ENCODE measurements at regions not wholly inside any gene's neighbourhood (a gene's known extent, or its start where the extent isn't known, plus 50 kb on each side); places are given as distances from the start of the nearest gene placed in this dataset.

GRCh38 chr3:11739706-11740105 is 96.0 kb upstream of the VGLL4 start:
- CTCF ChIA-PET = no interaction called here
- intact Hi-C loops (cut with micrococcal nuclease; ENCODE audit: unreplicated experiment) = no loop called here

GRCh38 chr3:11739123-11739522 is 95.4 kb upstream of the VGLL4 start:
- ChIA-PET CTCF (no interaction called here), POLR2A (ENCODE audit: low non-redundant PET) (no interaction called here)
- no TSS peak for BruUV-seq (replicated peaks)
- H3K27me3 ChIP-seq (replicated peaks; ENCODE audit: insufficient read depth, low read depth, low read length, poor library complexity) = no peaks in the 10 kb centered on the region
- H3K4me1 ChIP-seq (ENCODE audit: insufficient read depth, low read length, poor library complexity, severe bottlenecking) = no peaks in the 10 kb centered on the region
- no peaks in the 10 kb centered on the region for H3K9me3 ChIP-seq (ENCODE audit: low read depth, low read length, poor library complexity, severe bottlenecking)
- H3K36me3 ChIP-seq (ENCODE audit: insufficient read depth, low read length, poor library complexity, severe bottlenecking) = no peaks in the 10 kb centered on the region
- no peak for DNase-seq (ENCODE audit: low spot score)
- no peak overlapping the region for H3K27ac ChIP-seq (ENCODE audit: low read depth, low read length, poor library complexity, severe bottlenecking)
- H3K4me3 ChIP-seq (ENCODE audit: low read depth, low read length, poor library complexity, severe bottlenecking) = no peak overlapping the region
- intact Hi-C loops (cut with micrococcal nuclease; ENCODE audit: unreplicated experiment) = no loop called here
- TF ChIP-seq CTCF (conservative IDR thresholded peaks at IDR 0.05; ENCODE audit: low read depth, low read length) = no peak
- no peak for TF ChIP-seq EZH2 (IDR thresholded peaks at IDR 0.05; ENCODE audit: borderline replicate concordance, low read depth, low read length, poor library complexity, severe bottlenecking)

More at GRCh38 chr3:11739706-11740105, 96.0 kb upstream of the VGLL4 start:
- POLR2A ChIA-PET (ENCODE audit: low non-redundant PET) = no interaction called here
- no TSS peak for BruUV-seq (replicated peaks)
- Histone ChIP-seq H3K27me3 (replicated peaks; ENCODE audit: insufficient read depth, low read depth, low read length, poor library complexity) (no peaks in the 10 kb centered on the region), H3K36me3 (ENCODE audit: insufficient read depth, low read length, poor library complexity, severe bottlenecking) (no peaks in the 10 kb centered on the region), H3K27ac (ENCODE audit: low read depth, low read length, poor library complexity, severe bottlenecking) (no peak overlapping the region), H3K4me3 (ENCODE audit: low read depth, low read length, poor library complexity, severe bottlenecking) (no peak overlapping the region), H3K4me1 (ENCODE audit: insufficient read depth, low read length, poor library complexity, severe bottlenecking) (no peaks in the 10 kb centered on the region), H3K9me3 (ENCODE audit: low read depth, low read length, poor library complexity, severe bottlenecking) (no peaks in the 10 kb centered on the region)
- DNase-seq (ENCODE audit: low spot score) = no peak
- TF ChIP-seq CTCF (conservative IDR thresholded peaks at IDR 0.05; ENCODE audit: low read depth, low read length) = no peak
- TF ChIP-seq EZH2 (IDR thresholded peaks at IDR 0.05; ENCODE audit: borderline replicate concordance, low read depth, low read length, poor library complexity, severe bottlenecking) = no peak

GRCh38 chr3:11737742-11738141 is 94.0 kb upstream of the VGLL4 start:
- TF ChIP-seq EZH2 (IDR thresholded peaks at IDR 0.05; ENCODE audit: borderline replicate concordance, low read depth, low read length, poor library complexity, severe bottlenecking) = no peak
- no peak for TF ChIP-seq CTCF (conservative IDR thresholded peaks at IDR 0.05; ENCODE audit: low read depth, low read length)
- Histone ChIP-seq H3K27me3 (replicated peaks; ENCODE audit: insufficient read depth, low read depth, low read length, poor library complexity) (no peaks in the 10 kb centered on the region), H3K27ac (ENCODE audit: low read depth, low read length, poor library complexity, severe bottlenecking) (no peak overlapping the region), H3K36me3 (ENCODE audit: insufficient read depth, low read length, poor library complexity, severe bottlenecking) (no peaks in the 10 kb centered on the region), H3K4me1 (ENCODE audit: insufficient read depth, low read length, poor library complexity, severe bottlenecking) (no peaks in the 10 kb centered on the region), H3K9me3 (ENCODE audit: low read depth, low read length, poor library complexity, severe bottlenecking) (no peaks in the 10 kb centered on the region), H3K4me3 (ENCODE audit: low read depth, low read length, poor library complexity, severe bottlenecking) (no peak overlapping the region)
- intact Hi-C loops (cut with micrococcal nuclease; ENCODE audit: unreplicated experiment) = no loop called here
- DNase-seq (ENCODE audit: low spot score) = no peak
- ChIA-PET POLR2A (ENCODE audit: low non-redundant PET) (no interaction called here), CTCF (no interaction called here)
- no TSS peak for BruUV-seq (replicated peaks)

Data from A673 (cell line).